HUES64 (cell line): ENCODE measurements at regions not wholly inside any gene's neighbourhood (a gene's known extent, or its start where the extent isn't known, plus 50 kb on each side); places are given as distances from the start of the nearest gene placed in this dataset.

Experiments
- H3K27ac ChIP-seq: 2 replicates; pipeline ENCODE4 v1.7.0; 2013; ENCODE audit warnings: low read depth, low read length, inconsistent platforms
- H3K27me3 ChIP-seq: 2 replicates; pipeline ENCODE4 v1.6.1; 2013; ENCODE audit warnings: mild to moderate bottlenecking, low read length; ENCODE audit not compliant: insufficient read depth
- H3K36me3 ChIP-seq: 2 replicates; pipeline ENCODE4 v1.6.1; 2013; ENCODE audit warnings: mild to moderate bottlenecking, low read length; ENCODE audit not compliant: insufficient read depth
- H3K4me1 ChIP-seq: 2 replicates; pipeline ENCODE4 v1.6.1; 2013; ENCODE audit warnings: mild to moderate bottlenecking, low read length, moderate library complexity; ENCODE audit not compliant: insufficient read depth
- H3K4me3 ChIP-seq: 2 replicates; pipeline ENCODE4 v1.5.1; 2013; ENCODE audit warnings: mild to moderate bottlenecking, low read length, moderate library complexity
- H3K9ac ChIP-seq: 2 replicates; pipeline ENCODE4 v1.6.1; 2013; ENCODE audit warnings: mild to moderate bottlenecking, low read depth, low read length
- H3K9me3 ChIP-seq: 2 replicates; pipeline ENCODE4 v1.6.1; 2013; ENCODE audit warnings: low read depth, low read length; ENCODE audit not compliant: insufficient read depth
- WGBS: fragments of 150-250, 120-280 bp; methylation state at CpG from one replicate; pipeline ENCODE4 v1.1.7; 2013; ENCODE audit warnings: missing lambda C conversion rate; 5-methylcytosine and 5-hydroxymethylcytosine counted together

DNA sequence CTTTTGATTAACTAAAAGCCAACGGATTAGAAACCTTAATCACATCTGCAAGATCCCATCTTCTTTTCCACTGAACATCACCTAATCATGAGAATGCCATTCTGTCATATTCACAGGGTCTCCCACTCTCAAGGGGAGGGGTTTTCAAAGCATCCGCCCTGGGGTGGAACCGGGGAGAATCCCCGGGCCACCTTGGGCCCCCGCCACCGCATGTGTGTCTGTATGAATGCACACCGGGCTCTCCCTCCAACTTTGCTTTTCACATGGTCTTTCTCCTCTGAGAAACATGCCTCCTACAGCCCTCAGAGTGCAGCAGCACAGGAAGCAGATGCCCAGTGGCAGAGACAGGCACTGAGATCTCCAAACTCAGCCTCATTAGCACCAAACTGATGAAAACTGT lies 233.2 kb upstream of the PPP2R2D start:
- no peak overlapping the region for H3K4me3 ChIP-seq
- H3K9me3 ChIP-seq, result peaks cover 6% of the 10 kb centered on the region; the same call in 1 of the 2 replicates
- H3K27ac ChIP-seq, result no peak overlapping the region
- 93% methylated on average over 7 of the region's 7 CpGs for WGBS
- H3K4me1 ChIP-seq, result no peaks in the 10 kb centered on the region
- H3K27me3 ChIP-seq, result no peaks in the 10 kb centered on the region
- no peaks in the 10 kb centered on the region for H3K36me3 ChIP-seq
- H3K9ac ChIP-seq, result no peak overlapping the region

- peaks cover 10% of the 10 kb centered on the region; the same call in 1 of the 2 replicates for H3K9me3 ChIP-seq
- 66% methylated on average over 7 of the region's 7 CpGs for WGBS
- H3K27ac ChIP-seq, result no peak overlapping the region
Measured at GRCh38 chr10:131668903-131669302, 231.9 kb upstream of the PPP2R2D start.

GRCh38 chr10:131669838-131670237 lies 231.0 kb upstream of the PPP2R2D start:
- Histone ChIP-seq H3K27me3 (no peaks in the 10 kb centered on the region), H3K4me3 (no peak overlapping the region), H3K4me1 (no peaks in the 10 kb centered on the region), H3K36me3 (no peaks in the 10 kb centered on the region), H3K27ac (no peak overlapping the region), H3K9ac (no peak overlapping the region), H3K9me3 (peaks cover 10% of the 10 kb centered on the region; the same call in 1 of the 2 replicates)
- 87% methylated on average over 1 of the region's 1 CpG for WGBS

More at GRCh38 chr10:131668903-131669302, 231.9 kb upstream of the PPP2R2D start:
- Histone ChIP-seq H3K27me3 (no peaks in the 10 kb centered on the region), H3K36me3 (no peaks in the 10 kb centered on the region), H3K4me1 (no peaks in the 10 kb centered on the region), H3K9ac (no peak overlapping the region), H3K4me3 (no peak overlapping the region)

DNA sequence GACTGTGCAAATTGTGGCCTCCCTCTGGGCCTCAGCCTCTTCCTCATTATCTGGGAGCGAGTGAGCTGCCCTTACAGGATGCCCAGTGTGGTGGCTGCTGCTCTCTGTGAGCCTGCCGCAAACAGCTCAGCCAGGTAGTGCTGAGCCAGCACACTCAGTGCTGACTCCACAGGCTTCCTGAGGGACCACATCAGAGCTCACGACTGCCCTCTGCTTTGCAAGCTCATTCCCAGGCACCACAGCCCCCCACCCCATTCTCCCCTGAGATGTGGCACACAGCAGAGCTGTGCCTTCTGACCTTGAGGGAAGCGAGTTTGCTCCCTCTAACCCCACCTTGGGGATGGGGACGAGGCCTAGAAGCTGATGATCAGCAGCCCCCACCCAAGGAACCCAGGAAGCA lies 230.5 kb upstream of the PPP2R2D start:
- no peak overlapping the region for H3K4me3 ChIP-seq
- H3K36me3 ChIP-seq, result no peaks in the 10 kb centered on the region
- no peak overlapping the region for H3K9ac ChIP-seq
- WGBS, result 81% methylated on average over 5 of the region's 5 CpGs
- H3K4me1 ChIP-seq, result peaks cover 3% of the 10 kb centered on the region; the same call in 1 of the 2 replicates
- no peak overlapping the region for H3K27ac ChIP-seq
- H3K9me3 ChIP-seq, result peaks cover 10% of the 10 kb centered on the region; the same call in 1 of the 2 replicates
- H3K27me3 ChIP-seq, result no peaks in the 10 kb centered on the region

DNA sequence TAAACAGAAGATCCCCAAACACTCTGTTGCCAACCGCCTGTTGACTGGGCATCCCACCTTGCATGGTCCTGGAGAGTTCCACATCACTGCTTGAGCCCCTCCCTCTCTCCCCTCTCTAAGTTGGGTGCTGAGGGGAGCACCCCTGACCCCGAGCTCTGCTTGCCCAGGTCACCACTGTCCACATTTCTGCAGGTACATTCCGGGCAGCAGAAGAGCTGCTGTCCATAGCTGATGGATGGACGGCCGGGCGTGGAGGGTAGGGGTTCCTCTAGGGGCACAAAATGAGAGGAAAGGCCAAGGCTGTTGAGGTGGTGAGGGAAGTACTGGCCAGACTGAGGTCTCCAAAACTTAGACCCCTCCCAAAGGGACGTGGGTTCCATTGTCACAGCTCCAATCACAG lies 227.4 kb upstream of the PPP2R2D start:
- Histone ChIP-seq H3K27me3 (no peaks in the 10 kb centered on the region; the same call in 1 of the 2 replicates), H3K4me1 (peaks cover 28% of the 10 kb centered on the region), H3K27ac (no peak overlapping the region), H3K4me3 (no peak overlapping the region), H3K9me3 (peaks cover 10% of the 10 kb centered on the region; the same call in 1 of the 2 replicates), H3K9ac (no peak overlapping the region), H3K36me3 (no peaks in the 10 kb centered on the region)
- WGBS, result 93% methylated on average over 7 of the region's 7 CpGs

DNA sequence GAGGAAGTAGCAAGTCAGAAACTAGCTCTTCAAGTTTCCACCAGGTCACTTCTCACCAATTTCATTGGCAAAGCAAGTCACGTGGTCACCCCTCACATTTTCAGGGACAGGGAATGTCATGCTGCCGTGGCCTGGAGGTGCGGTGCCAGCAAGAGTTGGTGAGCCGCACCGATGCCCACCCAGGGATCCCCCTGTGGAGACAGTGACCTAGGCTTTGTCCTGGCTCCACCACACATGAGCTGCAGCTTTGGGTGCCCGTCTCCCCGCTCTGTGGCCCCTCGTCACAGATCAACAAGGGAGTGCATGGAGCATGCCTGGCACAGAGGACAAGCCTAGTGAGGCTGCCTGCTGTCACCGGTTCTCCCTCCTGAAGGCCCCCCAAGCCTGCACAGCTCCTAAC lies 226.7 kb upstream of the PPP2R2D start:
- Histone ChIP-seq H3K27me3 (no peaks in the 10 kb centered on the region; the same call in 1 of the 2 replicates), H3K4me1 (peaks cover 28% of the 10 kb centered on the region), H3K27ac (no peak overlapping the region), H3K9me3 (peaks cover 10% of the 10 kb centered on the region; the same call in 1 of the 2 replicates), H3K36me3 (no peaks in the 10 kb centered on the region), H3K4me3 (no peak overlapping the region), H3K9ac (no peak overlapping the region)
- WGBS, result 96% methylated on average over 9 of the region's 9 CpGs

DNA sequence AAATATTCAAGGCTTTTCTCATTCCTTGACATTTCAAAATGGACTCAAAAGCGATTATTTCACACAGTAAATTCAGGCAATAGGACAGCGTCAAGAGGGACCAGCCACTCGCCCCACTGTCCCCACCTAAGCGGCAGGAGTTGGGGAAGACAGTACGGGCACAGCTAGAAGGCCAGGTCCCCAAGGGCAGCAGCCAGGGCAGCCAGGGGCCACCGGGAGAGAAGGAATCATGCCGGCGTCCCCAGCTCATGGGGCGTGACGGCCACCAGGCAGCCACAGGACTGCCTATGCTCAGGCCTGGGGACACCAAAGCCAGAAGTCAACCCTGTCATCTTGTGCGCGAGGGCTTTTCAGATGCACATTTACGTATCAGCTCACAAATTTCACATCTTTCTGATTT lies 225.7 kb upstream of the PPP2R2D start:
- WGBS, result 88% methylated on average over 13 of the region's 13 CpGs
- Histone ChIP-seq H3K27ac (no peak overlapping the region), H3K4me1 (peaks cover 28% of the 10 kb centered on the region), H3K9me3 (peaks cover 10% of the 10 kb centered on the region; the same call in 1 of the 2 replicates), H3K36me3 (no peaks in the 10 kb centered on the region), H3K27me3 (no peaks in the 10 kb centered on the region; the same call in 1 of the 2 replicates), H3K4me3 (no peak overlapping the region), H3K9ac (no peak overlapping the region)

GRCh38 chr10:131676046-131676799 lies 224.6 kb upstream of the PPP2R2D start:
- Histone ChIP-seq H3K27ac (peak overlapping the region; percentile 60), H3K9me3 (peaks cover 10% of the 10 kb centered on the region; the same call in 1 of the 2 replicates), H3K36me3 (no peaks in the 10 kb centered on the region), H3K9ac (peak overlapping the region; percentile 41; the same call in 1 of the 2 replicates), H3K4me1 (peaks cover 28% of the 10 kb centered on the region), H3K27me3 (no peaks in the 10 kb centered on the region; the same call in 1 of the 2 replicates), H3K4me3 (peak overlapping the region; percentile 36; the same call in 1 of the 2 replicates)
- 78% methylated on average over 27 of the region's 28 CpGs for WGBS

DNA sequence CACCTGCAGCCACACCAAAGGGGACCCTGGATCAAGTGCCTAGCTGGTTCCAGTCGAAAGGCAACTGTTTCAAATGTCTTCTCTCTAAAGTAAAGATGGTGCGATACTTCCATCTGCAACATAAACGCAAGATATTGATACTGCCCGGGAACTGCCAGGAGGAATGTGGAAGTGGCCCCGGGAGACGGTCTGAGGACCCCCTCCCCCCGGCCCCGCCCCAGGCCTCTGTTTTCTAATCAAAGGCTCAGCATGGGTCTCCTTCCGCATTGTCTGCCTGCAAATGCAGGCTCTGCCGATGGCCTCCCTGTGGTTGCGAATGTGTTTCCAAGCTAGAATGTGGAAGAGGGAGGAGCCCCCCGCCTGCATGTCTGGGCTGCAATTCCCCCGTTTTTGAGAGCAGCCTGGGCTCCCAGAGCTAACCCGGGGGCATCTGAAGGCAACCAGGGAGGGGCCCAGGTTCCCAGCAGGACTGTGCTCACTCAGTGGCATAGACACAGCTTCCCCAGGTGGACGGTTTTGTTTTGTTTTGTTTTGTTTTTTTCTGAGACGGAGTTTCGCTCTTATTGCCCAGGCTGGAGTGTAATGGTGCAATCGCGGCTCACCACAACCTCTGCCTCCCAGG lies 223.9 kb upstream of the PPP2R2D start:
- Histone ChIP-seq H3K27ac (peak overlapping the region; percentile 78), H3K27me3 (no peaks in the 10 kb centered on the region; the same call in 1 of the 2 replicates), H3K36me3 (no peaks in the 10 kb centered on the region), H3K9me3 (peaks cover 9% of the 10 kb centered on the region; the same call in 1 of the 2 replicates), H3K4me3 (peak overlapping the region; percentile 36; the same call in 1 of the 2 replicates), H3K4me1 (peaks cover 28% of the 10 kb centered on the region), H3K9ac (peak overlapping the region; percentile 59)
- 5% methylated on average over 19 of the region's 19 CpGs for WGBS

DNA sequence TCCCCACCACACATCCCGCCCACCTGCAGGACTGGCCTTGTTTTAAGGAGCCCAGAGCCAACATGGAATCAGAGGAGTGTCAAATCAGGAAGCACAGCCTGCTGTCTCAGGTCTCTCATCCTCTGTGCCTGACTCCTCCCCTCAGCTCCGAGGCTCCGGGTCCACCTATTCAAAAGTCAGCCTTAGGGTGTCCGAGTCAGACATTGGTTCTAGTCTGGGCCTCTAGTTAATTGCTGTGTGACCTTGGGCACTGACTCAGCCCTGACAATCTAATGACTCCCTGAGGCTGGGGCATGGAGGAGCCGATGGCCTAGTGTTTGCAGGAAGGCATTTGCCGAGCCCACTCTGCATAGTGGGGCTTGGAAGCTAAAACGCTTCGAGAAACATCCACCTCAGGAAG lies 223.1 kb upstream of the PPP2R2D start:
- Histone ChIP-seq H3K27me3 (no peaks in the 10 kb centered on the region; the same call in 1 of the 2 replicates), H3K27ac (peak overlapping the region; percentile 78; the same call in 1 of the 2 replicates), H3K9ac (no peak overlapping the region), H3K4me3 (no peak overlapping the region), H3K9me3 (peaks cover 4% of the 10 kb centered on the region; the same call in 1 of the 2 replicates), H3K4me1 (peaks cover 28% of the 10 kb centered on the region), H3K36me3 (no peaks in the 10 kb centered on the region)
- 68% methylated on average over 8 of the region's 8 CpGs for WGBS

DNA sequence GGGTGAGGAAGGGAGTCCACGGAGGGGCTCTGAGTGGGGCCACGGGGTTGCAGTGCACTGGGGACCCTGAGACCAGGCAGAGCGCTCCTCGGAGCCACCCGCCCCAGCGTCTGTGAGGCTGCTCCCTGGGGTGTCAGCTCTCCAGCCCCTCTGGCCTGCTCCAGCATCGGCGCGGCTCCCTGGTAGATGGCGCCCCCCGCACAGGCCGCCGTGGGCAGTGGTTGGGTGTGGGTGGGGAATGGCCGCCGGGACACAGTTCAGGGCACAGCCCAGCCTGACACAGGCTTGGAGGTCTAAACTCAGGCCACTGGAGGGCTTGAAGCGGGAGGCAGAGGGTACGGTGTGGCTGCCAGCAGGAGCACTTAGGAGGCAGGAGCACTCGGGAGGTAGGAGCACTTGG lies 222.6 kb upstream of the PPP2R2D start:
- Histone ChIP-seq H3K4me1 (peaks cover 28% of the 10 kb centered on the region), H3K9me3 (peaks cover 4% of the 10 kb centered on the region; the same call in 1 of the 2 replicates), H3K27ac (no peak overlapping the region), H3K9ac (no peak overlapping the region), H3K27me3 (no peaks in the 10 kb centered on the region; the same call in 1 of the 2 replicates), H3K36me3 (no peaks in the 10 kb centered on the region), H3K4me3 (no peak overlapping the region)
- 80% methylated on average over 18 of the region's 18 CpGs for WGBS
